ENCODE measurements at regions not wholly inside any gene's neighbourhood (a gene's known extent, or its start where the extent isn't known, plus 50 kb on each side); places are given as distances from the start of the nearest gene placed in this dataset.

DNA sequence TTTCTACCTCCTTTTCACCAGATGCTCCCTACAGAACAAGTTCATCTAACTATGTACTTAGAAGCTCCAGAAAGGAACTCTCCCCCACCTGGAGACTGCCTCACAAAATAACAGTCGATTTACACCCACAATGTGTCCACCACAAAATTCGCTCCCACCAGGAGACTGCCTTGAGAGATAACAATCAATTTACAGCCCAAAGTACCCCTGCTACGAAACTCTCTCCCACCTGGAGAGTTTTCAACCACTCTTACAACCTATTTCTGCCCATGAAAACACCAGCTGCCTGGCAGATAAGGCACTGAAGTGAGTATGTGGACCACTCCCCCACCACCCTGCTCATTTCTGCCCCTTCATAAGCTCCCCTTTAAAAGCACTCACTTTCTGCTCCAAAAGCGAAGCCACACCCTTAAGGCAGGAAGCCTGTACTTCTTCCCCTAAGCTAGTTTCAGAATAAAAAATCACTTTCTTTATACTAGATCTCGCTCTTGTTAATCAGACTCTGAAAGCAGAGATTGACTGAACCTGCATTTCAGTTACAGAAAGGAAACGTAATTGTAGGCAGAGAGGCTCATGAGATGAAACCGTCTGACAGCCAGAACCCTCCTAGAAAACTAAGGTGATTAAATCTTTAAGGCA, 94.4 kb upstream of the RBBP8 start:
- TF ChIP-seq CTCF (IDR thresholded peaks at IDR 0.05) (no peak), POLR2A (IDR thresholded peaks at IDR 0.05) (no peak)

All from esophagus squamous epithelium (tissue), 4 donors.